ENCODE measurements at regions not wholly inside any gene's neighbourhood (a gene's known extent, or its start where the extent isn't known, plus 50 kb on each side); places are given as distances from the start of the nearest gene placed in this dataset.

- TF ChIP-seq SMC3 (IDR thresholded peaks at IDR 0.05; ENCODE audit: low read depth, low read length) (no peak), POLR2A (IDR thresholded peaks at IDR 0.05; ENCODE audit: low read depth, low read length) (no peak), BHLHE40 (IDR thresholded peaks at IDR 0.05; ENCODE audit: low read depth, low read length) (no peak), CTCF (conservative IDR thresholded peaks at IDR 0.05; ENCODE audit: low read depth, low read length) (no peak), MXI1 (IDR thresholded peaks at IDR 0.05; ENCODE audit: borderline replicate concordance, low read depth, low read length) (no peak), CHD1 (IDR thresholded peaks at IDR 0.05; ENCODE audit: low read depth, low read length) (no peak), RAD21 (IDR thresholded peaks at IDR 0.05; ENCODE audit: low read length) (no peak), USF2 (IDR thresholded peaks at IDR 0.05; ENCODE audit: low read depth, low read length) (no peak), RCOR1 (IDR thresholded peaks at IDR 0.05; ENCODE audit: insufficient replicate concordance, low read length) (no peak), MAFK (IDR thresholded peaks at IDR 0.05; ENCODE audit: low read depth, low read length) (no peak), CEBPB (IDR thresholded peaks at IDR 0.05; ENCODE audit: low read depth, low read length) (no peak), FOS (IDR thresholded peaks at IDR 0.05; ENCODE audit: low read depth, low read length) (no peak), ELK1 (IDR thresholded peaks at IDR 0.05; ENCODE audit: borderline replicate concordance, low read depth, low read length) (no peak), RFX5 (IDR thresholded peaks at IDR 0.05; ENCODE audit: low read depth, low read length) (no peak)
These were observed 104.4 kb upstream of the MCTP2 start for GRCh38 chr15:94127006-94127405.
